RWPE1 (cell line): ENCODE measurements at regions not wholly inside any gene's neighbourhood (a gene's known extent, or its start where the extent isn't known, plus 50 kb on each side); places are given as distances from the start of the nearest gene placed in this dataset.

Experiments used
- CTCF ChIA-PET: fragments of 350-600 bp; sonication (Branson Sonifier 250); formaldehyde crosslinking; extraction: SDS; loops from one replicate; lab custom pipeline; 2021; lab: Yijun Ruan, JAX
- POLR2A ChIA-PET: fragments of 400-600 bp; formaldehyde crosslinking; extraction: SDS; loops from one replicate; lab custom pipeline; 2020; ENCODE audit warnings: antibody characterized with exemption; ENCODE audit not compliant: low non-redundant PET; lab: Yijun Ruan, JAX
- DNase-seq: peaks from one replicate; pipeline ENCODE4 v3.0.0; 2012; ENCODE audit warnings: low spot score
- H3K27ac ChIP-seq: fragments of 450-650 bp; 2 replicates; pipeline ENCODE4 v1.5.1; 2017
- TF ChIP-seq, protein P1 (sequence below): fragments of 450-650 bp; conservative IDR thresholded peaks from 2 replicates; pipeline ENCODE4 v1.5.1; 2017; ENCODE audit warnings: low read depth, mild to moderate bottlenecking

DNA sequence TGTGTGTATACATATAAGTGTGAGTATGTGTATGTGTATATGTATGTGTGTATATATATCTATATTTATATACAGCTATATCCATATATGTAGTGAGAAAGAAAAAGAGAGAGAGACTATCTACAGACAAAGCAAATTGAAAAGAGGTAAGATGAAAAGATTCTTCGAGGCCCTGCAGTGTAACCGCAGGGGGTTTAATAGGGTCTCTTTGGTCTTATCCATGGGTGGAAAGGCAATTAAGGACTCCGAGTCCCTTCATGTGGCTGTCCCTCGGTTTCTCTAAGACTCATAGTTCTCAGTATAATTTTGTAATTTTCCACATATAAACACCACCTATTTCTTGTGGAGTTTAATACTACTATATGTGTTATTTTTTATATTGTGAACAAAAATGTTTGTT lies 50.6 kb upstream of the JAZF1 start:
- ChIA-PET POLR2A (no interaction called here), CTCF (no interaction called here)
- H3K27ac ChIP-seq: no peak overlapping the region
- TF ChIP-seq, protein P1, sequence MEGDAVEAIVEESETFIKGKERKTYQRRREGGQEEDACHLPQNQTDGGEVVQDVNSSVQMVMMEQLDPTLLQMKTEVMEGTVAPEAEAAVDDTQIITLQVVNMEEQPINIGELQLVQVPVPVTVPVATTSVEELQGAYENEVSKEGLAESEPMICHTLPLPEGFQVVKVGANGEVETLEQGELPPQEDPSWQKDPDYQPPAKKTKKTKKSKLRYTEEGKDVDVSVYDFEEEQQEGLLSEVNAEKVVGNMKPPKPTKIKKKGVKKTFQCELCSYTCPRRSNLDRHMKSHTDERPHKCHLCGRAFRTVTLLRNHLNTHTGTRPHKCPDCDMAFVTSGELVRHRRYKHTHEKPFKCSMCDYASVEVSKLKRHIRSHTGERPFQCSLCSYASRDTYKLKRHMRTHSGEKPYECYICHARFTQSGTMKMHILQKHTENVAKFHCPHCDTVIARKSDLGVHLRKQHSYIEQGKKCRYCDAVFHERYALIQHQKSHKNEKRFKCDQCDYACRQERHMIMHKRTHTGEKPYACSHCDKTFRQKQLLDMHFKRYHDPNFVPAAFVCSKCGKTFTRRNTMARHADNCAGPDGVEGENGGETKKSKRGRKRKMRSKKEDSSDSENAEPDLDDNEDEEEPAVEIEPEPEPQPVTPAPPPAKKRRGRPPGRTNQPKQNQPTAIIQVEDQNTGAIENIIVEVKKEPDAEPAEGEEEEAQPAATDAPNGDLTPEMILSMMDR: no peak
- DNase-seq: no peak

DNA sequence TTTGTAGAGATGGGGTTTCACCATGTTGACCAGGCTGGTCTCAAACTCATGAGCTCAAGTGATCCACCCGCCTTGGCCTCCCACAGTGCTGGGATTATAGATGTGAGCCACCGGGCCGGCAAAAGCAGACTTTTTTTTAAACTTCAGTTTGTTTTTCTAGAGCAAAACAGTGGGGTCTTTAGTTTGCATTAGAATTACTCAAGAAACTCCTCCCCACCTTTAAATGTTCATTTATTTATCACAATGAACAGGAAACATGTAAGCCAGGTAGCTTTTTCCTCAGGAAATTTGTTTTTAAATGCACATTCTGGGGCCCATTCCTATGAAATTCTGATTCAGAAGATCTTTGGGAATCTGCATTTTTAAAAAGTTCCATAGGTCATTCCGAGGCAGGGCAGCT lies 56.0 kb upstream of the JAZF1 start:
- TF ChIP-seq, protein P1: no peak
- no peak overlapping the region for H3K27ac ChIP-seq
- POLR2A ChIA-PET: no interaction called here
- CTCF ChIA-PET: interaction anchor here (0.6 kb wide), 1 partner anchor 1099 kb away, joined by 3 read pairs; no protein-coding TSS in a partner anchor
- no peak for DNase-seq

DNA sequence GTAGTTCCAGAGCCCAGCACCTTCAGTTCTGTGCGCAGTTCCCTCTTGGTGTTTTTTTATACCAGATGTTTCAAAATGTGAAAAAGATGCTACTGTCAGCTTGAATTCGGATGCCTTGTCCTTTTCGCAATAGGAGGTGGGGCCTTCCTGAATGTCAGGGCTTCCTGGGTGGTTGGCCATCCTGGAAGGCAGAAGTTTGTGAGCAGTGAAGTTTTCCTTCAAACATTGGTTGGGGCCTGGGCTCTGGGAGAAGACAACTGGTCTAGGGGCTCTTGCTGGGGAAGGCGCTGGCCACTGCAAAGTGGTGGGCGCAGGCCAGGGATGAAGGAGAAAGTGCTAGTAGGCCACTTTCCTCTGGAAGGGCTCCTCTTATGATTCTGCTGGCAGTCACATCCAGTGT lies 56.8 kb upstream of the JAZF1 start:
- DNase-seq: no peak
- TF ChIP-seq, protein P1: no peak
- no peak overlapping the region for H3K27ac ChIP-seq
- ChIA-PET POLR2A (no interaction called here), CTCF (no interaction called here)

DNA sequence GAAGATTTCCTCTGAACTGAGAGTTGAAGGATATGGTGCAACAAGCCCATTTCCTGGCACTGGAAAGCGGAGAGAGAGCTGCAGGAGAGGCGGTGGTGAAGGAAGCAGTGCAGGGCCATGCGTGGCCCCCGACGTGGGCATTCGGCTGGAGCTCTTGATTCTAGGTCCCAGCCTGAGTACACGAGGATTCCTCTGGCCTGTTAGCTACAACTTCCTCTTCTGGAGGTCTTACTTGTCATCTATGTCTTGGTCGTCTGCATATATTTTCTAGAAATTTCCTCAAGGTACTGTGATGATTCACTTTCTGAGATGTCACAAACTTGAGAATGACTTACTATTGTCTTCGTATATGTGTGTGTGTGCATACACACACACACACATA lies 59.2 kb upstream of the JAZF1 start:
- DNase-seq: no peak
- TF ChIP-seq, protein P1: no peak
- ChIA-PET POLR2A (no interaction called here), CTCF (interaction anchor here (0.6 kb wide), 1 partner anchor 12 kb away, joined by 3 read pairs; no protein-coding TSS in a partner anchor)
- H3K27ac ChIP-seq: no peak overlapping the region

DNA sequence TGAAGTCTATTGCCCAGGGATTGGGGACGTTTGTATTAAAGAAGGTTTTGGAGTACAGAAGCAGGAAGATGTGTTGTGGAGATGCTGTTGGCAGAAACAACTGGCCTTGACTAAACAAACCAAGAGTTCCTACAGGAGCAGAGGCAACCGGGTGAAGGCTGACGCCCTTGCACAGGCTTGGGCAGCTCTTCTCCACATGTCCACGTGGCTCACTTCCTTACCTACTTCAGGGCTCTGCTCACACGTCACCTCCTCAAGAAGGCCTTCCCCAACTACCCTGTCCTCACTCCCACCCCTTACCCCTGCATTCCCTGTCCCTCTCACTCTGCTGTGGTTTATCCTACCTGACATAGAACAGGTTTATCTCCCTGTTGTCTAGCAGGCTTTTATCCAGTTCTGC lies 59.9 kb upstream of the JAZF1 start:
- H3K27ac ChIP-seq: no peak overlapping the region
- no peak for DNase-seq
- CTCF ChIA-PET: no interaction called here
- POLR2A ChIA-PET: no interaction called here
- TF ChIP-seq, protein P1: no peak

DNA sequence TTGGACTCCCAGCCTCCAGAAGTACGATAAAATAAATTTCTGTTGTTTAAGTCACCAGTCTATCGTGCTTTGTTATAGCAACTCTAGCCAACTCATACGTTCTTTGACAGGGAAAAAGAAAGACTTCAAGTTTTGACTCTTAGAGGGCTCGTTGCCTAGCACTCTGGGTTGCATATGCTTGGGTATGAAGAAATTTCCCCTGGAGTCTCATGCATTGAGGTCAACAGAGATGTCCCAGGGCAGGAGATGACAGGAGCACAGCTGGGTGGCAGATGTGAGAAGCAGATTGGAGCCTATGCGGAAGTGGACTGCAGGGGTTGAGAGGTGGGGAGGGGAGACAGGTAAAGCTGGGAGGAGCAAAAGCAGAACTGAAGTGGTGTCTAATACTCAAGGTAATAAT lies 63.3 kb upstream of the JAZF1 start:
- ChIA-PET CTCF (no interaction called here), POLR2A (no interaction called here)
- TF ChIP-seq, protein P1: no peak
- no peak overlapping the region for H3K27ac ChIP-seq
- DNase-seq: no peak
